ENCODE measurements at regions not wholly inside any gene's neighbourhood (a gene's known extent, or its start where the extent isn't known, plus 50 kb on each side); places are given as distances from the start of the nearest gene placed in this dataset.

DNA sequence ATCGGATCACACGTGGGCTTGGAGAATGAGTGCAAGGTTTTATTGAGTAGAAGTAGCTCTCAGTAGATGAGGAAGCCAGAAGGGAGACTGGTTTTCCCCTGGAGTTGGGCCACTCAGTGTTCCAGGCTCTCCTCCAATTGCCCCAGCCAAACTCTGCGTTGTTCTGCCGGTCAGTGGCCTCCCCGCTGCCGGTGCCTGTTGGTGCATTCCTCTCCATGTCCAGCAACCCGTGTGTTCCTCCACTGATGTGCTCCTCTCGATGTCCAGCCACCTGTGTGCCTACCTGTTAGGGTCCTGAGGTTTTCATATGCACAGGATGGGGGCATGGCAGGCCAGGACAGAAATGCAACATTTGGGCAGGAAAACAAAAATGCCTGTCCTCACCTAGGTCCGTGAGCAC is 888.0 kb upstream of the PTPRD start:
- ChIA-PET CTCF (no interaction called here), POLR2A (no interaction called here)
- Mint-ChIP-seq H3K36me3 (no peaks in the 10 kb centered on the region), H3K4me3 (no peak overlapping the region), H3K9me3 (0 out of 2 replicates have a peak, but pooled peaks cover 4% of the 10 kb centered on the region), H3K27me3 (ENCODE audit: low read depth) (no peaks in the 10 kb centered on the region; the same call in 1 of the 2 replicates), H3K27ac (no peak overlapping the region), H3K4me1 (peaks cover 12% of the 10 kb centered on the region)
- no peak for ATAC-seq
- no peak for DNase-seq (ENCODE audit: low spot score)
- TF ChIP-seq, protein P1, sequence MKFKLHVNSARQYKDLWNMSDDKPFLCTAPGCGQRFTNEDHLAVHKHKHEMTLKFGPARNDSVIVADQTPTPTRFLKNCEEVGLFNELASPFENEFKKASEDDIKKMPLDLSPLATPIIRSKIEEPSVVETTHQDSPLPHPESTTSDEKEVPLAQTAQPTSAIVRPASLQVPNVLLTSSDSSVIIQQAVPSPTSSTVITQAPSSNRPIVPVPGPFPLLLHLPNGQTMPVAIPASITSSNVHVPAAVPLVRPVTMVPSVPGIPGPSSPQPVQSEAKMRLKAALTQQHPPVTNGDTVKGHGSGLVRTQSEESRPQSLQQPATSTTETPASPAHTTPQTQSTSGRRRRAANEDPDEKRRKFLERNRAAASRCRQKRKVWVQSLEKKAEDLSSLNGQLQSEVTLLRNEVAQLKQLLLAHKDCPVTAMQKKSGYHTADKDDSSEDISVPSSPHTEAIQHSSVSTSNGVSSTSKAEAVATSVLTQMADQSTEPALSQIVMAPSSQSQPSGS (CRISPR knock-in tag; IDR thresholded peaks at IDR 0.05; ENCODE audit: borderline replicate concordance, low read depth) = no peak
- TF ChIP-seq RELA (CRISPR knock-in tag; IDR thresholded peaks at IDR 0.05; ENCODE audit: borderline replicate concordance) (no peak), GTF2I (CRISPR knock-in tag; conservative IDR thresholded peaks at IDR 0.05) (no peak), GRHL2 (CRISPR knock-in tag; IDR thresholded peaks at IDR 0.05; ENCODE audit: insufficient replicate concordance, severe bottlenecking) (no peak)

DNA sequence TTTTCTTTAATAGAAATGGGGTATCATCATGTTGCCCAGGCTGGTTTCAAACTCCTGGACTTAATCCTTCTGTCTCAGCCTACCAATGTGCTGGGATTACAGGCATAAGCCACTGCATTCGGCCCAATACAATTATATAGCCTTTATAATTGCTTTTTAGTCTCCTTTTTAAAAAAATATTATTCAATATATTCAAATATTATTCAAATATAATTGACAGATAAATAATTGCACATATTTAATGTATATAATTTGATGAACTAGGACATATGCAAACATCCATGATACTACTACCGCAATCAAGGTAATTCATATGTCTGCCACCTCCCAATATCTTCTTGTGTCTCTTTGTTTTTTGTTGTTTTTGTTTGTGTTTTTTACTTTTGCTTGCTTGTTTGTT is 894.2 kb upstream of the PTPRD start:
- no peak overlapping the region for H3K4me3 Mint-ChIP-seq
- CTCF ChIA-PET = no interaction called here

DNA sequence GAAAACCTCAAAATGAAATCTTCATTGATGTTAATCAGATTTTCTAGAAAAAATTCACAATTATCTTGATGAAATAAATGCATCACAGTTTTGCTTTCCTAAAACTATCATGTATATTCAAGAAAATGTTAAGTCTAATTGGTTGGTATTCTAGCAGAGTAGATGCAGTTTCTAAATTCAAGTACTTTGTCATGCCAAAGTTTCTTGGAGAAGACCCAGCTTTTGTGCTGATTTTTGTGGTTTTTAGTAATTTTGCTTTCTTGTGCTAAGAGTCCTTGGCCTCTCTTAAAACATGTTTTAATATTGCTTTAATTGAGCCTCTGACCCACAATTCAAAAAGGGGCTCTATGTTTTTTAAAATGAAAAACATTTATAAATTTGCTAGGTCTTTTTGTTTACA is 924.8 kb upstream of the PTPRD start:
- no peaks in the 10 kb centered on the region for H3K27me3 Mint-ChIP-seq (ENCODE audit: low read depth)
- no peak for ATAC-seq
- H3K36me3 Mint-ChIP-seq = no peaks in the 10 kb centered on the region
- H3K4me3 Mint-ChIP-seq = no peak overlapping the region
- H3K9me3 Mint-ChIP-seq = no peaks in the 10 kb centered on the region
- no peak for DNase-seq (ENCODE audit: low spot score)
- no peak overlapping the region for H3K27ac Mint-ChIP-seq
- ChIA-PET CTCF (no interaction called here), POLR2A (interaction anchor here (0.9 kb wide), 1 partner anchor 1476 kb away, joined by 3 read pairs; no protein-coding TSS in a partner anchor)
- H3K4me1 Mint-ChIP-seq = no peaks in the 10 kb centered on the region
- TF ChIP-seq MXD4 (CRISPR knock-in tag; IDR thresholded peaks at IDR 0.05; ENCODE audit: borderline replicate concordance) (no peak), FOXK1 (CRISPR knock-in tag; IDR thresholded peaks at IDR 0.05) (no peak), SOX15 (CRISPR knock-in tag; IDR thresholded peaks at IDR 0.05) (no peak), GABPB1 (CRISPR knock-in tag; IDR thresholded peaks at IDR 0.05) (no peak), NFYB (CRISPR knock-in tag; conservative IDR thresholded peaks at IDR 0.05; ENCODE audit: low read depth) (no peak), ZNF232 (CRISPR knock-in tag; IDR thresholded peaks at IDR 0.05) (no peak), CBFB (CRISPR knock-in tag; IDR thresholded peaks at IDR 0.05; ENCODE audit: low read depth) (no peak), ZNF416 (CRISPR knock-in tag; IDR thresholded peaks at IDR 0.05) (no peak), MYBL2 (CRISPR knock-in tag; IDR thresholded peaks at IDR 0.05) (no peak)
- TF ChIP-seq, protein P2, sequence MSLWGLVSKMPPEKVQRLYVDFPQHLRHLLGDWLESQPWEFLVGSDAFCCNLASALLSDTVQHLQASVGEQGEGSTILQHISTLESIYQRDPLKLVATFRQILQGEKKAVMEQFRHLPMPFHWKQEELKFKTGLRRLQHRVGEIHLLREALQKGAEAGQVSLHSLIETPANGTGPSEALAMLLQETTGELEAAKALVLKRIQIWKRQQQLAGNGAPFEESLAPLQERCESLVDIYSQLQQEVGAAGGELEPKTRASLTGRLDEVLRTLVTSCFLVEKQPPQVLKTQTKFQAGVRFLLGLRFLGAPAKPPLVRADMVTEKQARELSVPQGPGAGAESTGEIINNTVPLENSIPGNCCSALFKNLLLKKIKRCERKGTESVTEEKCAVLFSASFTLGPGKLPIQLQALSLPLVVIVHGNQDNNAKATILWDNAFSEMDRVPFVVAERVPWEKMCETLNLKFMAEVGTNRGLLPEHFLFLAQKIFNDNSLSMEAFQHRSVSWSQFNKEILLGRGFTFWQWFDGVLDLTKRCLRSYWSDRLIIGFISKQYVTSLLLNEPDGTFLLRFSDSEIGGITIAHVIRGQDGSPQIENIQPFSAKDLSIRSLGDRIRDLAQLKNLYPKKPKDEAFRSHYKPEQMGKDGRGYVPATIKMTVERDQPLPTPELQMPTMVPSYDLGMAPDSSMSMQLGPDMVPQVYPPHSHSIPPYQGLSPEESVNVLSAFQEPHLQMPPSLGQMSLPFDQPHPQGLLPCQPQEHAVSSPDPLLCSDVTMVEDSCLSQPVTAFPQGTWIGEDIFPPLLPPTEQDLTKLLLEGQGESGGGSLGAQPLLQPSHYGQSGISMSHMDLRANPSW (CRISPR knock-in tag; conservative IDR thresholded peaks at IDR 0.05; ENCODE audit: low read depth) = no peak
- TF ChIP-seq, protein P3, sequence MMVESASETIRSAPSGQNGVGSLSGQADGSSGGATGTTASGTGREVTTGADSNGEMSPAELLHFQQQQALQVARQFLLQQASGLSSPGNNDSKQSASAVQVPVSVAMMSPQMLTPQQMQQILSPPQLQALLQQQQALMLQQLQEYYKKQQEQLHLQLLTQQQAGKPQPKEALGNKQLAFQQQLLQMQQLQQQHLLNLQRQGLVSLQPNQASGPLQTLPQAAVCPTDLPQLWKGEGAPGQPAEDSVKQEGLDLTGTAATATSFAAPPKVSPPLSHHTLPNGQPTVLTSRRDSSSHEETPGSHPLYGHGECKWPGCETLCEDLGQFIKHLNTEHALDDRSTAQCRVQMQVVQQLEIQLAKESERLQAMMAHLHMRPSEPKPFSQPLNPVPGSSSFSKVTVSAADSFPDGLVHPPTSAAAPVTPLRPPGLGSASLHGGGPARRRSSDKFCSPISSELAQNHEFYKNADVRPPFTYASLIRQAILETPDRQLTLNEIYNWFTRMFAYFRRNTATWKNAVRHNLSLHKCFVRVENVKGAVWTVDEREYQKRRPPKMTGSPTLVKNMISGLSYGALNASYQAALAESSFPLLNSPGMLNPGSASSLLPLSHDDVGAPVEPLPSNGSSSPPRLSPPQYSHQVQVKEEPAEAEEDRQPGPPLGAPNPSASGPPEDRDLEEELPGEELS (CRISPR knock-in tag; IDR thresholded peaks at IDR 0.05) = no peak
- TF ChIP-seq, protein P4, sequence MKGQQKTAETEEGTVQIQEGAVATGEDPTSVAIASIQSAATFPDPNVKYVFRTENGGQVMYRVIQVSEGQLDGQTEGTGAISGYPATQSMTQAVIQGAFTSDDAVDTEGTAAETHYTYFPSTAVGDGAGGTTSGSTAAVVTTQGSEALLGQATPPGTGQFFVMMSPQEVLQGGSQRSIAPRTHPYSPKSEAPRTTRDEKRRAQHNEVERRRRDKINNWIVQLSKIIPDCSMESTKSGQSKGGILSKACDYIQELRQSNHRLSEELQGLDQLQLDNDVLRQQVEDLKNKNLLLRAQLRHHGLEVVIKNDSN (CRISPR knock-in tag; IDR thresholded peaks at IDR 0.05) = no peak
- TF ChIP-seq, protein P5, sequence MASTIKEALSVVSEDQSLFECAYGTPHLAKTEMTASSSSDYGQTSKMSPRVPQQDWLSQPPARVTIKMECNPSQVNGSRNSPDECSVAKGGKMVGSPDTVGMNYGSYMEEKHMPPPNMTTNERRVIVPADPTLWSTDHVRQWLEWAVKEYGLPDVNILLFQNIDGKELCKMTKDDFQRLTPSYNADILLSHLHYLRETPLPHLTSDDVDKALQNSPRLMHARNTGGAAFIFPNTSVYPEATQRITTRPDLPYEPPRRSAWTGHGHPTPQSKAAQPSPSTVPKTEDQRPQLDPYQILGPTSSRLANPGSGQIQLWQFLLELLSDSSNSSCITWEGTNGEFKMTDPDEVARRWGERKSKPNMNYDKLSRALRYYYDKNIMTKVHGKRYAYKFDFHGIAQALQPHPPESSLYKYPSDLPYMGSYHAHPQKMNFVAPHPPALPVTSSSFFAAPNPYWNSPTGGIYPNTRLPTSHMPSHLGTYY (CRISPR knock-in tag; IDR thresholded peaks at IDR 0.05) = no peak
- TF ChIP-seq, protein P6, sequence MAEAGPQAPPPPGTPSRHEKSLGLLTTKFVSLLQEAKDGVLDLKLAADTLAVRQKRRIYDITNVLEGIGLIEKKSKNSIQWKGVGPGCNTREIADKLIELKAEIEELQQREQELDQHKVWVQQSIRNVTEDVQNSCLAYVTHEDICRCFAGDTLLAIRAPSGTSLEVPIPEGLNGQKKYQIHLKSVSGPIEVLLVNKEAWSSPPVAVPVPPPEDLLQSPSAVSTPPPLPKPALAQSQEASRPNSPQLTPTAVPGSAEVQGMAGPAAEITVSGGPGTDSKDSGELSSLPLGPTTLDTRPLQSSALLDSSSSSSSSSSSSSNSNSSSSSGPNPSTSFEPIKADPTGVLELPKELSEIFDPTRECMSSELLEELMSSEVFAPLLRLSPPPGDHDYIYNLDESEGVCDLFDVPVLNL (CRISPR knock-in tag; IDR thresholded peaks at IDR 0.05; ENCODE audit: borderline replicate concordance, low read depth) = no peak
- TF ChIP-seq, protein P7, sequence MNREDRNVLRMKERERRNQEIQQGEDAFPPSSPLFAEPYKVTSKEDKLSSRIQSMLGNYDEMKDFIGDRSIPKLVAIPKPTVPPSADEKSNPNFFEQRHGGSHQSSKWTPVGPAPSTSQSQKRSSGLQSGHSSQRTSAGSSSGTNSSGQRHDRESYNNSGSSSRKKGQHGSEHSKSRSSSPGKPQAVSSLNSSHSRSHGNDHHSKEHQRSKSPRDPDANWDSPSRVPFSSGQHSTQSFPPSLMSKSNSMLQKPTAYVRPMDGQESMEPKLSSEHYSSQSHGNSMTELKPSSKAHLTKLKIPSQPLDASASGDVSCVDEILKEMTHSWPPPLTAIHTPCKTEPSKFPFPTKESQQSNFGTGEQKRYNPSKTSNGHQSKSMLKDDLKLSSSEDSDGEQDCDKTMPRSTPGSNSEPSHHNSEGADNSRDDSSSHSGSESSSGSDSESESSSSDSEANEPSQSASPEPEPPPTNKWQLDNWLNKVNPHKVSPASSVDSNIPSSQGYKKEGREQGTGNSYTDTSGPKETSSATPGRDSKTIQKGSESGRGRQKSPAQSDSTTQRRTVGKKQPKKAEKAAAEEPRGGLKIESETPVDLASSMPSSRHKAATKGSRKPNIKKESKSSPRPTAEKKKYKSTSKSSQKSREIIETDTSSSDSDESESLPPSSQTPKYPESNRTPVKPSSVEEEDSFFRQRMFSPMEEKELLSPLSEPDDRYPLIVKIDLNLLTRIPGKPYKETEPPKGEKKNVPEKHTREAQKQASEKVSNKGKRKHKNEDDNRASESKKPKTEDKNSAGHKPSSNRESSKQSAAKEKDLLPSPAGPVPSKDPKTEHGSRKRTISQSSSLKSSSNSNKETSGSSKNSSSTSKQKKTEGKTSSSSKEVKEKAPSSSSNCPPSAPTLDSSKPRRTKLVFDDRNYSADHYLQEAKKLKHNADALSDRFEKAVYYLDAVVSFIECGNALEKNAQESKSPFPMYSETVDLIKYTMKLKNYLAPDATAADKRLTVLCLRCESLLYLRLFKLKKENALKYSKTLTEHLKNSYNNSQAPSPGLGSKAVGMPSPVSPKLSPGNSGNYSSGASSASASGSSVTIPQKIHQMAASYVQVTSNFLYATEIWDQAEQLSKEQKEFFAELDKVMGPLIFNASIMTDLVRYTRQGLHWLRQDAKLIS (CRISPR knock-in tag; IDR thresholded peaks at IDR 0.05; ENCODE audit: borderline replicate concordance) = no peak

More for the DNA sequence above, 894.2 kb upstream of the PTPRD start:
- no peak for DNase-seq (ENCODE audit: low spot score)
- no peak overlapping the region for H3K27ac Mint-ChIP-seq
- no peak for TF ChIP-seq ZNF317 (CRISPR knock-in tag; IDR thresholded peaks at IDR 0.05; ENCODE audit: borderline replicate concordance, low read depth)
- TF ChIP-seq HMGA2 (CRISPR knock-in tag; IDR thresholded peaks at IDR 0.05) = peak; percentile 90
- POLR2A ChIA-PET = no interaction called here
- H3K36me3 Mint-ChIP-seq = no peaks in the 10 kb centered on the region
- ATAC-seq = no peak
- peaks cover 12% of the 10 kb centered on the region for H3K4me1 Mint-ChIP-seq
- H3K9me3 Mint-ChIP-seq = peaks cover 23% of the 10 kb centered on the region
- H3K27me3 Mint-ChIP-seq (ENCODE audit: low read depth) = no peaks in the 10 kb centered on the region
